Head of caudate nucleus (tissue), 42 donors: ENCODE measurements at regions not wholly inside any gene's neighbourhood (a gene's known extent, or its start where the extent isn't known, plus 50 kb on each side); places are given as distances from the start of the nearest gene placed in this dataset.

Source experiments
- DNase-seq, 42 donors: peaks; one replicate each; pipeline versions ENCODE4 v3.0.0 to v3.0.0-alpha.2; 2020 to 2021; ENCODE audit warnings: mixed read lengths in 7 of 42
- intact Hi-C: fragments of 100-400 bp; cut with DNase I; formaldehyde crosslinking; loops from one replicate; pipeline ENCODE4 v1.15.0; 2022

DNA sequence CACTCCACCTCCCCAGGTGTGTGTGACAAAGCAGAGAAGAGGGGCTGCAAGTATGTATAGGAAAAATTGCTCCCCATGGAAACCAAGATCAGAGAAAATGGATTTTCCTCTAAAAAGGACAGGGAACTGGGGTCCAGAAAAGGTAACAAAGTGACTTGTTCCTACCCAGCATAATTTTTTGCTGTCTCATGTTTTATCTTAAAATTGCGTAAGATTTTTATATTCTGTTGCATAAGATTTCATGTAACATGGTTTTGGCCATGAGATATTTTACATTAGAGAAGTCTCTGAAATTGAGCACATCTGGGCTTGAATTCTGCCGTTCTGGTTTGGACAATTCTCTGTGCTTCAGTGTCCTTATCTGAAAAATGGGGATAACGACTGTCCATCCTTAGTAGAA lies 335.7 kb upstream of the RORA start:
- DNase-seq: no peak
- intact Hi-C loops: no loop called here

DNA sequence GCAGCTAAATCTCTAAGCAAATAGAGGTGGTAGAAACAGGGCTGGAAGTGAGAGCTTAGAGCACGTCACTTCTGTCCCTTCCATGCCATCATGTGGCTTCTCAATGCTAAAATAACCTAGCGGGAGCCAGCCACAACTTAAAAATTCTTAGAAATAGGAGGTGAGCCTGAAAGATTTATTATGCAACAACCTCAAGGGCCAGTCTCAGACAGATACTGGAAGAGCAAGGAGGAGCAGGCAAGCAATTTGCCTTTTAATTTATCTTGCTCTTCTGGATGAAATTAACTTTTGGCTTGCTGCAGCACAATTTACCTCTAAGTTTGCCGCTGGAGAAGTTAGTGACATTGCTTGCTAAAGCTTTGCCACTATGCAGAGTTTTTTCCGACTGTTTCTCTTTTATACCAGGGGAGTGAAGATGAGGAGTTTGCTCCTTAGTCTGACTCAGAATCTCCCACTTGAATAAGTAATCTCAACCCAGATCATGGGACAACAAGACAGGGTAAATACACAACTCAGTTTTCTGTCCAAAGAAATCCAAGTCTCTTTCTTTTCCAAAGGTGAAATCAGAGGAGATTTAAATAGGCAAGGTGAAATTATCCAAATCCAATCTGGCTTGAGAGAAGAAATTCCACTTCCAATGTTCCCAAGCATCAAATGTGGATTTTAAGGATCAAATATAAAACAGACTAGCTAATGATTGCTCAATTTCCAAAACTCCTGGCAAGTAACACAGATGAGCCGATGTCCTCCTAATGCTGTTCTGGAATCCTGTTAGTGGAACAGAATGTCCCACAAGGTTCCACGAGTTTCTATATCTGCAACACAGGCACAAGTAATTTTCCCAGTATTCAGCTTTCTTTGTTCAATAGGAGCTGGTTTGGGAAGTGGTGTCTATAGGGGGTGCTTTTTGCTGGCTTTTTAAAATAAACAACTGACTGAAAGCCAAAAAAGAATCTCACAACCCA lies 329.4 kb upstream of the RORA start:
- intact Hi-C loops: no loop called here
- no peak for DNase-seq

DNA sequence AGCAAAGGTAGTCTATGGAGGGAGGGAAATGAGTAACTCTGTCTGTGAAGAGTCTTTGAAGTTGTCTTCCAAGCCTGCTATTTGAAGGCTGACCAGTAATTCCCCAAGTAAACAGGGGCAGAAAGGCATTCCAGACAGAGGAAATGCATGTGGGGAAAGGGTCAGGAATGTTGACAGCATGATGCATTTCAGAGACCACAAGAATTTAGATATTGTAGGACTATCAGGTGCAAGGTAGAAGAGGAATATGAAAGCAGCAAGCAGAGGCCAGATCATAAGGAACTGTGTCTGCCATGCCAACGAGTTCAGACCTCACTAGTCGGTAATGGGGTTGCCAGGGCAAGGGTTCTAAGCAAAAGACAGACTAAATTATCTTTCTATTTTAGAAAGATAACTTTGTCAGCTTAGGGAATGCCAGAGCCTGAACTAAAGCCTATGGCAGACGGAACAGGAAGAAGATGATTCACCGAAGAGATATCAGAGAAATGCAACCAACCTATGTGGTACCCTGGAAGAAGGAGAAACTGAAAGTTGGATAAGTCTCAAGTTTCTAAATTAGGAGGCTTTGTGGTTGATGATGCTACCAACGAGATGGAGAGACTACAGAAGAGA lies 327.0 kb upstream of the RORA start:
- DNase-seq: no peak
- intact Hi-C loops: no loop called here

DNA sequence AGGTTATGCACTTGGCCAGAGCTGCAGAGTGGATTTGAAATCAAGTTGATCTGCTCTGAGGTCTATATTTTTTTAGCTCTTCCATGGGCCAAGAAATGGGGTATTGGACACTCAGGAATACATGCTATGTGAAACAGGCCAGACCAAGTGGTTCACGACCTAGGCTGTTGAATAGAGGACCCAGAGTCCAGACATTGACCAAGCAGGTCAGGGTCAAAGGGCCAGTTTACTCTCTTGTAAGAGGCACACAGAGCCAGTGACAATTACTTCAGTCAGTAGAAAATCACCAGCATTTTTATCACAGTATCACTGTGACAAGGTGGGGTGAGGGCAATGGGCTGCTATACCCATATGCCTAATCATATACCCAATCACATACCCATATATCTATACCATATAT lies 320.6 kb upstream of the RORA start:
- intact Hi-C loops: no loop called here
- no peak for DNase-seq

DNA sequence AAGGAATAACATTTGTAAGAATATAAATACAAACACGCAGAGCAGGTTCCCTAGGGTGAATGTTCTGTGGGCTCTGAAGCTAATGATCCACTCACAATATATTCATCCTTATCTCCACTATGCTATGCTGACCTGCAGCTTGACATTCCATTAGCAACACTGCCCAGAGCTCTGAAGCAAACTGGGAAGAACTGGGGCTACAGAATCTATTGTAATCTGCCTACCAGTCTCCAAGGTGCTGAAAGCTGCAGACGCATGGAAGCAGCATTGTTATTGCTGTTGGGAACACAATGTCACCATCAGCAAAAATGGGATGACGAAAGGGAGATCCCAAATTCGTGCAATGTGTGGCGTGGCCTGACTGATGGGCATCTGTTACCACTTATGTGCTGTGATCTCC lies 316.7 kb upstream of the RORA start:
- no peak for DNase-seq
- intact Hi-C loops: no loop called here

DNA sequence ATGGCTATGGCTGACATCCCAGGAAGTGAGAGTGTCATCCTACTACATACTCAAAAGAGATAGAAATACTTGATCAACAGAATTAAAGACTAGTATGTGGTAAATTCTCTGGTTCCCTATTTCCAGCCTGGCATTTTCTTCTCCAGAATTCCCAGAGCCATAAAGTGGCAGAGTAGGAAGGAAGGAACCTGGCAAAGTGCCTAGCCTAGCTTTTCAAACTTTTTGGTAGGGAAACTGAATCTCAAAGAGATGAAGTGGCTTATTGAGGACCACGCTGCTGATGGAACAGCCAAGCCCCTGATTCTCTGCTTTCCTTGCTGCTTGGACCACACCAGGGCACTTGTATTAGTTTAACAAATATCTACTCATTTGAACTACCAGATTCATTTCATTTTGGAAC lies 312.4 kb upstream of the RORA start:
- intact Hi-C loops: no loop called here

DNA sequence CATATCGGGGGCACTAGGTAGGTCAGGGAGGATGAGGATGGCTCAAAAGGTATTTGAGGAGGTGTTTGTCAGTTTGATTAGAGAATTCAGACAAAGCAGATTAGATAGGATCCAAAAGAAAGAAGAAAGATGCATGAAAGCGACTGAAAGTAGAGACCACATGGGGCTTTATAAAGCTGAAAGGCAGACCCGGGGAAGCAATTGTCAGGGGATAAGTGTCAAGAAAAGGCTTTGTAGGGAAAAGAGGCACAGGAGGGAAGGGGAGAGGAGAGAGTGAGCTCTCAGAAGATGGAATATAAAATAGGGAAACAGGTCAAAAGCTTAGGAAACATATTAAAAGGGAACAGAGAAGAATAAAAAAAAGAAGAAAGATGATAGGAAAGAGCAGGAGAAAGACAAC lies 308.2 kb upstream of the RORA start:
- DNase-seq: no peak
- intact Hi-C loops: no loop called here

More for the DNA sequence above, 312.4 kb upstream of the RORA start:
- peak in 4 of 42 donors; percentile 3 to 18 (median 13) for DNase-seq

DNA sequence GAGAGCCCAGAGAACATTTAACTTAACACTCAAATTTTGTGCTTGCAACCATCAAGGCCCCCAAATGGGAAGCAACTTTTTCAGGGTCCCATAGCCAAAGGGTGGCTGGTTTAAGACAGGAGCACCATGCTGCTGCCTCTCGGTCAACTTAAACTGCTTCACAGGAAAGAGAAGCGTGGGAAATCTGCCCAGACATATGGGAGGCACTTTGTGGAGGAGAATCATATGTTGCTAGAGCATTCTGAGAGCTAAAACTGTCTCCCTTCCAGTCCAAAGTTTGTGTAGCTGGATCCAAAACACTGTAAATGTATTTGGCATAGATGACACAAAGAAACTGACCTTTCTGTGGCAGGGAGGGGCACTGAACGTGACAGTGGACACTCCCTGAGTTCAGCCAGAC lies 305.9 kb upstream of the RORA start:
- no peak for DNase-seq
- intact Hi-C loops: no loop called here

DNA sequence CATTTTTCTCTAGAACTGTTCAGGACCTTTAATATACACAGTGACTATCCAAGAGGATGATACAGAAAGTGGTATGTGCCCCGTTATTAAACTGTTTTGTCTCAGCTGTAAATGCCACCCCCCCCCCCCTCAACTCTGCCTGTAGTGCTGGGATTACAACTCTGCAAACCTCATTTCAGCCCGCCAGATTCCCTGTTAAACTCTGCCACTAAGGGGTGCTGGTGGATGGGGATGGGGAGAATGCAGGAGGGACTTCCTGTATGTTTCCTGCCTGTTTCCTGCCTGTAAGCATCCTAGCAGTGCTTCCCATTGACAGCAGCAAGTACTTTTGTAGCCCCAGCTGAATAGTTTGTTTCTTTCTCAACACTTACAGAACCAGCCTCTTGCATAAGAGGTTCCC lies 301.7 kb upstream of the RORA start:
- intact Hi-C loops: no loop called here
- no peak for DNase-seq

DNA sequence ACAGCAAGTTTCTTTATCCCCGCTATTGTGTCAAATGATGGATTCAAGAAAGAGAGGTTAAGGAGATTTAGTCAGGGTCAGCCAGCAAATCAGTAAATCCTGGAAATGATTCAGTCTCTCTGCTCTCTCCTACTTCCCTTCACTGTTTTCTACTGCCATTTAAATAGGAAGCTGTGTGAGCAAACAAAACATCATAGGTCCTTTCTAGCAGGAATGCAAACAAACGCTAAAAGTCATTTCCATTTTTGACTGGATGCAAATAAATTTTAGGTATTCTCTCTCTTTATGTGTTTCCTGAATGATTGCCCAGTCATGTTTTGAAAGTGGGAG lies 299.4 kb upstream of the RORA start:
- no peak for DNase-seq
- intact Hi-C loops: no loop called here

DNA sequence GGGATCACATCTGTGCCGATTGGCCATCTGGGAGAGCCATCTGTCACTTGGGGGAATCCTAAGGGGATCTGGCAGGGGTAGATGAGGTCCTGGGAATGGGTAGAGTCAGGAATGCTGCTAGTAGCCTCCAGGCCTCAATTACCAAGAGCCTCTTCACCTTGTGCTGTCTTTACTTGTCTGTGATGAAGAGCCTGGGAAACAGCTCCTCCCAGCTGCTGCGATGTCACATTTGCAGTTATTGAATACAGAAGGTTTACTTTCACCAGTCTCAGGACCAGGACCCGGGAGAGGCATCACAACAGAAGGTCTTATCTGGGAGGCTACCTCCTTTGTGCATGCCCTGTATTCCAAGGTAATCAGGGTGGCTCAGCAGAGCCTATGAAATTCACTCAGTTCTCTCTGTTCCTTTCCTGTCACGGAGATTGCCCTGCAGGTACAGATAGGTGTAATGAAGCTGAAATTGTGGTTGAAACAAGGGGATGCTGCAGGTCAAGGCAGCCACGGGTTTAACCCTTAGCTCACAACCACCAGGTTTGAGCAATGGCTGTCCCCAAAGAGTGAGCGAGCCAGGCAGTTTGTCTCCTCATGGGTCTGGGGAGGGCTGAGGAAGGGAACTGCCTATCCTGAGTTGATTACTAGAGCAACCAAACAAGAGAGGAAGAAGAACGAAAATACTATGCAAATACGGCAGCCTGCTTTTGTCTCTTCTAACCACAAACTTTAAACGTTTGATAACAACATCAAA lies 298.9 kb upstream of the RORA start:
- intact Hi-C loops: no loop called here
- DNase-seq: no peak

DNA sequence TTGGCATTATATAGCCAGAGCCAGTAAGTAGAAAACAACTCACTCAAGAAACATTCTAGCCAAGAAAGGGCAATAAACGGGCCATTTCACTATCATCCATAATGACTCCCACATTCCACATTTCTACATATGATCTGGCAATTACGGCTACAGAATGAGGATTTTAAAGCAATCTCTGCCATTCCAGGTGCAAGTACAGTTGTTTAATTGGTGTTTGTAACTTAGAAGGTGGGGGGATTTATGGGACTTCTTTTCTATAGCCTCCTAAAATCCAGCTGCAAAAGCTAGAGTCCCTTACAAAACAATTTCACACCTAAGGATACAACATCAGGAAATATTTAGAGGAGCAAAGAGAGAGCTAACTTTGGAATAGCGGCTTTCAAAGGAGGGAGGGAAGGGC lies 295.4 kb upstream of the RORA start:
- DNase-seq: no peak
- intact Hi-C loops: no loop called here

DNA sequence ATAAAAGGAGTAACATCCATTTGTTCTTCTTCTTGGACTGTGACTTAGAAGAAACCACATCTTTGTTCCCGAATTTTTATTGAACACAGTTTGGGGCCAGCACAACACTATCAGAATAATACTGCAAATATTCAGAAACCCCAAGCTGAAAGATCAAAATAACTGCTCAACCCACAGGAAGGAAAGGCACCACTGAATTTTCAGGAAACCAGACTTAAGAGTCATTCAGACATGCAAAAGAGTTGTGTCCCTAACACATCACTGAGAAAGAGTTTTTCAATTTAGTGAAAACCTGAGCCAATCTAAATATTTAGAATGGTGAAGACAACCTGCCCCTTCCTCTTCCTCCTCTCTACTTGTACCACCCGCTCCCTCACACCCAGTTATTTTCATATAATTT lies 295.0 kb upstream of the RORA start:
- no peak for DNase-seq
- intact Hi-C loops: no loop called here

DNA sequence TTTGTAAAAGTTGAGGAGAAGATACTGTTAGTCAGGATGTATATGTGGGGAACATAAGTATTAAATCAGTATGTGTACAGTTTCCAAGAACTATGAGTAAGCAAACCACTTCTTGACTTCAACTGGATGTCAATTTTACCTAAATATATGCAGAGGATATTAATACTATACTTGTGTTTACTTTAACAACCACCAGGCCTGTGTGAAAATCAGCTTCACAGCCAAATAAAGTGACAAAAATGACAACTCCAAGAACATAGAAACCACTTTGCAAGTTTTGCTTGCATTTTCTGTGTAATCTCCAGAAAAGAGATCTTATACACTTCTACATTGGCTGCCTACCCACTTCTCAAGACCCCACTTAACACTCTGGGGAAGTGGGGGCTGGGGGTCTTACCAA lies 293.3 kb upstream of the RORA start:
- intact Hi-C loops: no loop called here
- DNase-seq: no peak

DNA sequence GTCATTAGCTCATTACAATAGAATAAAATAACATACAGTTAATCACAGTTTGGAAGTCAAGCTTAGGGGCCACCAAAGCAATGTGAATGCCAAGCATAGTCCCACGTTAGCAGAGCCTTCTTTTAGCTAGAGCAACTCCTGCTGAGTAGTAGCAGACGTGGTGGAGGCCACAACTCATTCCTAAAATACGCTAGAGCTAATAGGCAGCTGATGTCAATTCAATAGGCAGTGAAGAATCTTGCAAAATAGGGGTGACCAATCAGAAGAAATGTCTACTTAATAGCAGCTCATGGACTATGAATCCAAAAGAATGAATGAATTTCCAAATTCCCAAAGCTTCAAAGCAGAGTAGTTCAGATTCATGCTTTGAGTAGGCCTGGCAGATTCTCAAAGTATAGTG lies 292.9 kb upstream of the RORA start:
- intact Hi-C loops: no loop called here
- DNase-seq: no peak

DNA sequence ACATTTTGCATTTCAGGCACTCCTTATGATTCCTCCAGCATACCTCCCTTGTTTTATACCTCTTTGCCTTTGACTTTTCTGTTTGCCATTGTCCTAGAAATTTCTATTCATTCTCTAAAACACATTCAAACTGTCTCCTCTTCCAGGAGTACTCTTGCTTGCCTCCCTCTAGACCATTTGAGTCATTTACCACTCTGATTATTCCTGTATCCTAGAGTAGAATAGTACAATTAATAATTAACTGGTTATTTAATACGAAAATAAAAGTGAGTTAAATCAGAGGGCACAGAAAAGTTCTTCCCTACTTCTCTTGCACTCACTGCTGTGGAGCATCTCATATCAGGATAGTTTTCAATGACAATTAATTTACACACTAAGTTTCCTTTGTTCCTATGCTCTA lies 290.2 kb upstream of the RORA start:
- intact Hi-C loops: no loop called here
- DNase-seq: no peak

DNA sequence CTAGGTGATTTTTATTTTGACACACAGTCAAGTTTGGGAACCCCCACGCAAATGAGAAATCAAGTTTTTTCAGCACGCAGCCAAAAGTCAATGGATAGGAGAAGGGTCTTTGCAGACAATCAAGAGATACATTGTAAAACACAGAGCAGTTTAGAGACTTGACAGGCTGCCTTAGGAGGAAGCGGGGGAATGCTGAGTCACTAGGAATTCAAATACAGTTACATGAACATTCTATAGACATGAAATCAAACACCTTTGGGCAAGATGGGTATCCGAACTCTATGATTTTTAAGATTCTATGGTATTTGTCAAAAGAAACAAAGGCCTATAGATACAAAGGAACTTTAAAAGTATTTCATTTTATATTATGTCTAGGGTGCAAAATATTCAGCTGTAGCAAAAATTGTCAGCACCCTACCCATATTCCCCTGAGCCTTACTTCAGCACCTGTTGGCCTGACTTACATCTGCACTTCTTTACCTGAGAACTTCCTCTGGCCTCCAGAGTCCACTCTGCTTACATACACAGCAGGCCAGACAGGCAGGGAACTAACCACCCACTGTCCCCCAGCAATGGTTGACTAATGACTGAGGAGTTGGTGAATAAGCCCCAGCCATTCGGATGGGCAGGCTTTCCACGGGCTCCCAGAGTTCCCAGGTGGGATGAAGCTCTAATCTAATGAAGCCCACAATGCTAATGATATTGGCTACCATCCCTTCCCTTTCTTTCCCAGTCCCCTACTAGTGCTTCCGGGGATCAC lies 289.3 kb upstream of the RORA start:
- intact Hi-C loops: no loop called here
- DNase-seq: no peak

DNA sequence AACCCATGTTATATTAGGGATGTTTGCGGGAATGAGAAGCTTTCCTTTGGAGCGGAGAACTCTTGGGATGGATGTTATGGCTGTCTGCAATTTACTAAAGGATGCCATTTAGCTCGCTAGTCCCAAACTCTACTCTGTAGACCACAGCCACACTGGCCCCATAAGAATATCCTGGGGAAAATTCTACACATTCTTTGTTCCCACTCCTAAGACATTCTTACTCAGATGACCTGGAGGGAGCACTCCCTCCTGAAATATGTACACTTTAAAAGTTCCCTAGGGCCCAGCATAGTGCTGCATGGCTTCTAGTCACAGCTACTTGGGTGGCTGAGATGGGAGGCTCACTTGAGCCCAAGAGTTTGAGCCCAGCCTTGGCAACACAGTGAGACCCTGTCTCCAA lies 288.7 kb upstream of the RORA start:
- intact Hi-C loops: no loop called here
- DNase-seq: no peak

DNA sequence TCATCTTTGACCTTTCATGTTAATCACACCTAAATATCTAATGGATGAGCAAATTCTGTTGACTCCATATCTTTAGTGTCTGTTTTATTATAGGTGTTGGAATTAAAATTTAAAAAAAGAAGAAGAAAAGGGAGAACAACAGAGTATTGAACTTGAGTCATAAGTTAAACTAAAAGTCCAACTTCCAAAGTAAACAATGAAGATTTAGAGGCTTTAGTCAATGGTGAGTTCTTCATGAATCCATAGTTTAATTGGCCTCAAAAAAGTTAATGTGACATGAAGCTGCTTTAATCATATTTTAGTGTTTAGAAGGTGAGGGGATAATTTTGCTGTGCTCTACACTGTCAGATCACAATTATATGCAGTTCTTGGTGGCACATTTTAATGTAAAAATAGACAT lies 288.2 kb upstream of the RORA start:
- no peak for DNase-seq
- intact Hi-C loops: no loop called here

DNA sequence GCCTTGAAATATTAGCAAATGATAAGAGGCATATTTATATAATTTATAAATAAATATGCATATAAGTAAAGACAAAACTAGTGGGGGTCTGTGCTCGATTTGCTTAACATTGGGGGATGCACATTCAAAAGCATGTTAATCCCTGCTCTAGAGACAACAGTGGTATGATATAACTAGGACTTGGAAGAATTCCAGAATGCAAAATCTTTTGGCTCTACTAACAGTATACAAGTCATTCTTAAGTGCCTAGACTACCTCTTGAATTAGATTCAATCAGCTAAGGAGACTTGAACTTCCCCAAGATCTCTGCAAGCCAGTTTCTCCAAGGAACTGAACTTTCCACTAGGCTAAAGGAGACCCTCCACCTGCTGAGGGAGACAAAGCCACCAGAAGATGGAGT lies 282.7 kb upstream of the RORA start:
- no peak for DNase-seq
- intact Hi-C loops: no loop called here
